Calu3 (cell line): ENCODE measurements at regions not wholly inside any gene's neighbourhood (a gene's known extent, or its start where the extent isn't known, plus 50 kb on each side); places are given as distances from the start of the nearest gene placed in this dataset.

Source experiments
- BruUV-seq: library from RNA; stranded (reverse); fragments of 400-500 nt; replicated peaks from 2 replicates; lab custom pipeline; 2021; lab: Mats Ljungman, UMichigan
- CTCF ChIA-PET: fragments of 300-600 bp; sonication (Branson Sonifier 250); formaldehyde crosslinking; loops from one replicate; lab custom pipeline; 2022; ENCODE audit warnings: antibody characterized with exemption; lab: Charles Lee
- DNase-seq: peaks from one replicate; pipeline ENCODE4 v3.0.0; 2022
- H3K27ac Mint-ChIP-seq: one replicate; pipeline ENCODE4 v1.8.0; 2022; ENCODE audit warnings: mixed read lengths; ENCODE audit not compliant: unreplicated experiment
- H3K27me3 Mint-ChIP-seq: one replicate; pipeline ENCODE4 v1.8.0; 2022; ENCODE audit warnings: mixed read lengths; ENCODE audit not compliant: unreplicated experiment
- H3K36me3 Mint-ChIP-seq: one replicate; pipeline ENCODE4 v1.8.0; 2022; ENCODE audit warnings: mild to moderate bottlenecking, moderate library complexity, mixed read lengths; ENCODE audit not compliant: insufficient read depth, unreplicated experiment
- H3K4me1 Mint-ChIP-seq: one replicate; pipeline ENCODE4 v1.8.0; 2022; ENCODE audit warnings: mild to moderate bottlenecking, low read depth, mixed read lengths; ENCODE audit not compliant: unreplicated experiment
- H3K4me3 Mint-ChIP-seq: one replicate; pipeline ENCODE4 v1.8.0; 2022; ENCODE audit warnings: mild to moderate bottlenecking, low read depth, moderate library complexity, mixed read lengths; ENCODE audit not compliant: unreplicated experiment
- H3K9me3 Mint-ChIP-seq: one replicate; pipeline ENCODE4 v1.8.0; 2022; ENCODE audit warnings: low read depth, mixed read lengths; ENCODE audit not compliant: unreplicated experiment
- intact Hi-C: fragments of 100-400 bp; cut with micrococcal nuclease; formaldehyde crosslinking; loops from one replicate; pipeline ENCODE4 v1.10.0; 2022; ENCODE audit not compliant: unreplicated experiment
- TF ChIP-seq, protein P1 (sequence below): fragments of 200-600 bp; IDR thresholded peaks from one replicate; pipeline ENCODE4 v1.8.0; 2022; ENCODE audit warnings: antibody characterized with exemption; ENCODE audit not compliant: unreplicated experiment

DNA sequence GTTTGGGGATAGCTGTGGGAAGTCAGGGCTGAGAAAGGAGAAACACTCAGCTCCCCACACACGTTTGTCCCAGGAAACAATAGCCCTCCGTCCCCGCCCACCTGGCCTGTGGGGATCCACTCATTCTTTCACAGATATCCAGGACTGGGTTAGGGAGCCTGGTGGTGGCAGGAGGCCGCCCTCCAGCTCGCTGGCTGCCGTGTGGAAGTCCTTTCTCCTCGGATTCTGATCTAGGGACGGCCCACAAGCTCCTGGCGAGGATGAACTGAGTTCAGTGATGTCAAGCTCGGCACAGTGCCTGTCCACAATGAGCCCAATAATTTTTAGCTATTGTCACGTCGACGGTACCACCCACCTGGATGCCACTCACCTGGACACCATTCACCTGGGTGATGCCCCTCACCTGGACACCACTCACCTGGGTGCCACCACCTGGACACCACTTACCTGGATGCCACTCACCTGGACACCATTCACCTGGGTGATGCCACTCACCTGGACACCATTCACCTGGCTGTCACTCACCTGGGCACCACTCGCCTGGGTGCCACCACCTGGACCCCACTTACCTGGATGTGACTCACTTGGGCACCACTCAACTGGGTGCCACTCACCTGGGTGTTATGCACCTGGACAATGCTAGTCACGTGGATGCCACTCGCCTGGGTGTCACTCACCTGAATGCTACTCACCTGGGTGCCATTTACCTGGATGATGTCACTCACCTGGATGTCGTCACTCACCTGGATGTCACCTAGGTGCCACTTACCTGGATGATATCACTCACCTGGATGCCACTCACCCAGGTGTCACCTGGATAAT is 172.5 kb upstream of the FOXF1 start:
- H3K4me1 Mint-ChIP-seq: no peaks in the 10 kb centered on the region
- H3K27me3 Mint-ChIP-seq: peaks cover 100% of the 10 kb centered on the region
- no peaks in the 10 kb centered on the region for H3K9me3 Mint-ChIP-seq
- CTCF ChIA-PET: no interaction called here
- no TSS peak for BruUV-seq
- no peak overlapping the region for H3K27ac Mint-ChIP-seq
- intact Hi-C loops: no loop called here
- TF ChIP-seq, protein P1, sequence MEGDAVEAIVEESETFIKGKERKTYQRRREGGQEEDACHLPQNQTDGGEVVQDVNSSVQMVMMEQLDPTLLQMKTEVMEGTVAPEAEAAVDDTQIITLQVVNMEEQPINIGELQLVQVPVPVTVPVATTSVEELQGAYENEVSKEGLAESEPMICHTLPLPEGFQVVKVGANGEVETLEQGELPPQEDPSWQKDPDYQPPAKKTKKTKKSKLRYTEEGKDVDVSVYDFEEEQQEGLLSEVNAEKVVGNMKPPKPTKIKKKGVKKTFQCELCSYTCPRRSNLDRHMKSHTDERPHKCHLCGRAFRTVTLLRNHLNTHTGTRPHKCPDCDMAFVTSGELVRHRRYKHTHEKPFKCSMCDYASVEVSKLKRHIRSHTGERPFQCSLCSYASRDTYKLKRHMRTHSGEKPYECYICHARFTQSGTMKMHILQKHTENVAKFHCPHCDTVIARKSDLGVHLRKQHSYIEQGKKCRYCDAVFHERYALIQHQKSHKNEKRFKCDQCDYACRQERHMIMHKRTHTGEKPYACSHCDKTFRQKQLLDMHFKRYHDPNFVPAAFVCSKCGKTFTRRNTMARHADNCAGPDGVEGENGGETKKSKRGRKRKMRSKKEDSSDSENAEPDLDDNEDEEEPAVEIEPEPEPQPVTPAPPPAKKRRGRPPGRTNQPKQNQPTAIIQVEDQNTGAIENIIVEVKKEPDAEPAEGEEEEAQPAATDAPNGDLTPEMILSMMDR: no peak
- H3K36me3 Mint-ChIP-seq: no peaks in the 10 kb centered on the region
- no peak overlapping the region for H3K4me3 Mint-ChIP-seq
- no peak for DNase-seq

DNA sequence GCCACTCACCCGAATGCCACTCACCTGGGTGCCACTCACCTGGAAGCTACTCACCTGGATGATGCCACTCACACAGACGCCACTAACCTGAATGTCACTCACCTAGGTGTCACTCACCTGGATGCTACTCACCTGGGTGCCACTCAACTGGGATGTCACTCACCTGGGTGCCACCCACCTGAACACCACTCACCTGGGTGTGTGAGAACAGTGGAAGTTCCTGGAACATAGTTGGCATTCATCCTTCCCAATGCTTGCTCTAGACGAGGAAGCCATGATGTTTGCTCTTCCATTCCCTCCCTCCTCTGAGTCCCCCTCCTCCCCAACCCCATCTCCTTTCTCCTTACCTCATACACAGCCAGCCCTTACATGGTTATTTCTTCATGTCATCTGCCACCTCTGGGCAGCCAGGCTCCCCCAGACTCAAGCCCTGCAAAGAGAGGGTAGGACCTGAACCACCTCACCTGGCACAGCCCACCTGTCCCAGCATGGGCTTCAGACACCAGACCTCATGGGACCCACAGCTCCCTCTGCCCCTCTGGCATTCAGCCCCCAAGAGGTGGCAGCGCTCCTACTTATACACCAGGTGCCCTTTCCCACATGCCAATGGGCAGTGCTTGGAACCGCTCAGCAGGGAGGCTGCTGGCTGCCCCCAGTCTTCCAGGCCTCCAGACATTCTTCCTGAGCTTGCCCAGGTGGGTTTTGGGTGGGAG is 171.8 kb upstream of the FOXF1 start:
- CTCF ChIA-PET: no interaction called here
- TF ChIP-seq, protein P1: no peak
- H3K4me3 Mint-ChIP-seq: no peak overlapping the region
- intact Hi-C loops: no loop called here
- H3K4me1 Mint-ChIP-seq: no peaks in the 10 kb centered on the region
- no peak for DNase-seq
- no TSS peak for BruUV-seq
- peaks cover 100% of the 10 kb centered on the region for H3K27me3 Mint-ChIP-seq
- H3K9me3 Mint-ChIP-seq: no peaks in the 10 kb centered on the region
- H3K27ac Mint-ChIP-seq: no peak overlapping the region
- H3K36me3 Mint-ChIP-seq: no peaks in the 10 kb centered on the region

GRCh38 chr16:86342161-86342834 is 168.0 kb upstream of the FOXF1 start:
- TF ChIP-seq, protein P1: no peak
- intact Hi-C loops: no loop called here
- H3K36me3 Mint-ChIP-seq: no peaks in the 10 kb centered on the region
- no peak overlapping the region for H3K27ac Mint-ChIP-seq
- peaks cover 4% of the 10 kb centered on the region for H3K9me3 Mint-ChIP-seq
- no peak for DNase-seq
- CTCF ChIA-PET: no interaction called here
- H3K27me3 Mint-ChIP-seq: peaks cover 100% of the 10 kb centered on the region
- no peaks in the 10 kb centered on the region for H3K4me1 Mint-ChIP-seq
- H3K4me3 Mint-ChIP-seq: no peak overlapping the region
- no TSS peak for BruUV-seq

DNA sequence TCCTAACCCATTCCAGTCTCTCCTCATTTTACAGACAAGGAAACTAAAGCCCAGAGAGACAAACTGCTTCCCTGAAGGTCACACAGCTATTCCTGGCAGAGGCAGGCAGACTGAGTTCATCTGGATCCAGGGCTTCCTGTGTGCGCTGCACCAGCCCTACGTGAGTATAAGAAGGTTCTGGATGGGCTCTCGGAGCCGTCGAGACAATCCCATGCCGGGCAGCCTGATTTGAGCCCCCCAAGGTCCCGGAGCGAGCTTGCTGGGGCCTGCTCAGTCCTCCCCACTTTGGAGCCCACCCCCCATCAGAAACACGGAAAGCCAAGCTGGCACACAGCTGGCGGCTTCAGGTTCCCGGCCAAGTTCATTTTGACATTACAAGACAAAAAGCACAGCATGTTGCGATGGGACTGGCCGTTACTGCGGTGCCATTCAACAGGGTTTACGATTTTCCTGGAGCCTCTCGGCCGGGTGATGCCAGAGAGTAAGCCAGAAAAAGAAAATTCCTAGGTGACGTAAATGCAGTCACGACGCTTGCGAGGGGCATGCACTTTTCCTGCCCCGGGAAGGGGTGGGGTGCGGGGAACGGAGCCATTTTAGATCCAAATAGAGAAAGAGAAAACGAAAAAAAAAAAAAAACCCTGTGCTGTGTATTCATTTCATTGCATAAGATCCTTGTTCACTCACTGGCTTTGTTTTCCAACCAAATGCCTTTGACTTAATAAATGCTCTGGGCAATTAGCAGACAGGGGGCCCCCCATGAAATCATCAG is 167.1 kb upstream of the FOXF1 start:
- Mint-ChIP-seq H3K4me3 (no peak overlapping the region), H3K4me1 (no peaks in the 10 kb centered on the region), H3K27me3 (peaks cover 100% of the 10 kb centered on the region), H3K36me3 (no peaks in the 10 kb centered on the region), H3K27ac (no peak overlapping the region), H3K9me3 (peaks cover 5% of the 10 kb centered on the region)
- CTCF ChIA-PET: no interaction called here
- intact Hi-C loops: no loop called here
- TF ChIP-seq, protein P1: no peak
- no peak for DNase-seq
- BruUV-seq: no TSS peak
